ENCODE measurements at regions not wholly inside any gene's neighbourhood (a gene's known extent, or its start where the extent isn't known, plus 50 kb on each side); places are given as distances from the start of the nearest gene placed in this dataset.

DNA sequence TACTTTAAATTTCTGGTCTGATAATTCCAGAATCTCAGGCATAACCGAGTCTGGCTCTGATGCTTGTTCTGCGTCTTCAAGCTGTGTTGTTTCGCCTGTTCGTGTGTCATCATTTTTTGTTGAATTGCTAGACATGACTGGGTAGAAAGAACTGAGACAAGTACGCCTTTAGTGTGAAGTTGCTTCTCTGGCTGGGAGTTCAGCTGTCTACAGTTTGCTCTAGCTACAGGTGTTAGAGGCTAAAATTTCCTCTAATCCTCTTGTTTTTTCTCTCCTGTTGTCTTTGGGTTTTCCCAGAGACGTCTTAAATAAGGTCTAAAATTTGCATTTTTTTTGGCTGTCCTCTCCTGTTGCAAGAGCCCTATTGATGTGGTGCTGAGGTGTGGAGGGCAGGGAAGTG lies 100.3 kb downstream of the FAM50B start:
- 92% methylated on average over 5 of the region's 6 CpGs for WGBS
- H2AK5ac ChIP-seq (ENCODE audit: low read length, severe bottlenecking) = no peak overlapping the region
- no peaks in the 10 kb centered on the region for H3K79me1 ChIP-seq (replicated peaks; ENCODE audit: low read length, poor library complexity, severe bottlenecking)

DNA sequence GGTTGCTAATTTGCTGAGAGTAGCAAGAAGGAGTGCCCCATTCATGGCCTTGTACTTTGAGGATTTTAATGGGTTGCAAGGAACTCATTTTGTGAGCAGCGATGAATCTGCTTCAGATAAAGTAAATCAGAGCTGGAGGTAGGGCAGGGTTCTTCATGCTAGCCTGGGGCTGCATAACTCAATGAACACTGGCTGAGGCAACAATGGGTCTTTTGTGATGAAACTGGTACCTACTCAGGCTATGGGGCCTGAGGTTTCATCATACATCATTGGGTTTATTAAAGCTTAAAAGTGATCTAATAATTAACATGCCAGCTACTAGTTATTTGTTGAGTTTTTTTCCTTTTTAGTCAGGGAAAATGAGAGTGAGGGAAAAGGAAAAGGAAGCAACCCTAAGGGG lies 106.9 kb downstream of the FAM50B start:
- Histone ChIP-seq H3K27ac (ENCODE audit: low read length, poor library complexity, severe bottlenecking) (no peak overlapping the region), H3K9me3 (ENCODE audit: control insufficient read depth, low read length) (no peaks in the 10 kb centered on the region), H3K79me1 (replicated peaks; ENCODE audit: low read length, poor library complexity, severe bottlenecking) (no peaks in the 10 kb centered on the region), H2BK15ac (ENCODE audit: low read depth, poor library complexity, severe bottlenecking) (no peak overlapping the region), H3K36me3 (ENCODE audit: control insufficient read depth in 1 of 2, insufficient read depth in 2 of 2, low read depth in 1 of 2, low read length in 2 of 2) (no peaks in the 10 kb centered on the region), H3K27me3 (ENCODE audit: control insufficient read depth in 1 of 2, insufficient read depth in 1 of 2, low read length in 2 of 2) (no peaks in the 10 kb centered on the region), H3K18ac (ENCODE audit: low read depth in 1 of 2, low read length in 2 of 2) (no peak overlapping the region), H4K8ac (ENCODE audit: low read length) (no peak overlapping the region), H2BK12ac (ENCODE audit: low read length in 2 of 2) (no peak overlapping the region), H2AK5ac (ENCODE audit: low read length, severe bottlenecking) (no peak overlapping the region), H2AFZ (ENCODE audit: low read depth, low read length) (no peak overlapping the region), H3K9ac (ENCODE audit: low read length) (no peak overlapping the region), H3K23ac (ENCODE audit: low read length in 2 of 2) (no peak overlapping the region), H3K4me3 (ENCODE audit: insufficient read depth in 1 of 2, low read depth in 1 of 2, low read length in 2 of 2) (no peak overlapping the region), H4K91ac (ENCODE audit: low read length) (no peak overlapping the region), H3K4me1 (ENCODE audit: control insufficient read depth, insufficient read depth, low read depth, low read length) (peaks cover 8% of the 10 kb centered on the region), H3K14ac (ENCODE audit: low read length in 2 of 2) (no peak overlapping the region), H2BK5ac (ENCODE audit: low read depth, low read length, poor library complexity, severe bottlenecking) (no peak overlapping the region), H3K4me2 (ENCODE audit: low read length, poor library complexity, severe bottlenecking) (no peak overlapping the region), H3K4ac (ENCODE audit: low read depth in 1 of 2, low read length in 2 of 2) (no peak overlapping the region), H2BK120ac (ENCODE audit: low read depth, low read length) (no peak overlapping the region)
- 96% methylated on average over 1 of the region's 1 CpG for WGBS
- no peak for DNase-seq

More for the DNA sequence above, 100.3 kb downstream of the FAM50B start:
- H4K8ac ChIP-seq (ENCODE audit: low read length) = no peak overlapping the region
- no peak overlapping the region for H2BK120ac ChIP-seq (ENCODE audit: low read depth, low read length)
- H3K9me3 ChIP-seq (ENCODE audit: control insufficient read depth, low read length) = no peaks in the 10 kb centered on the region
- no peak overlapping the region for H3K23ac ChIP-seq (ENCODE audit: low read length in 2 of 2)
- no peak overlapping the region for H2AFZ ChIP-seq (ENCODE audit: low read depth, low read length)
- H2BK15ac ChIP-seq (ENCODE audit: low read depth, poor library complexity, severe bottlenecking) = no peak overlapping the region
- H3K9ac ChIP-seq (ENCODE audit: low read length) = no peak overlapping the region
- H3K36me3 ChIP-seq (ENCODE audit: control insufficient read depth in 1 of 2, insufficient read depth in 2 of 2, low read depth in 1 of 2, low read length in 2 of 2) = no peaks in the 10 kb centered on the region
- no peak overlapping the region for H3K18ac ChIP-seq (ENCODE audit: low read depth in 1 of 2, low read length in 2 of 2)
- H3K14ac ChIP-seq (ENCODE audit: low read length in 2 of 2) = no peak overlapping the region
- no peak overlapping the region for H3K27ac ChIP-seq (ENCODE audit: low read length, poor library complexity, severe bottlenecking)
- H2BK5ac ChIP-seq (ENCODE audit: low read depth, low read length, poor library complexity, severe bottlenecking) = no peak overlapping the region
- no peak overlapping the region for H3K4ac ChIP-seq (ENCODE audit: low read depth in 1 of 2, low read length in 2 of 2)
- H3K4me3 ChIP-seq (ENCODE audit: insufficient read depth in 1 of 2, low read depth in 1 of 2, low read length in 2 of 2) = no peak overlapping the region
- H3K4me1 ChIP-seq (ENCODE audit: control insufficient read depth, insufficient read depth, low read depth, low read length) = no peaks in the 10 kb centered on the region
- no peak overlapping the region for H3K4me2 ChIP-seq (ENCODE audit: low read length, poor library complexity, severe bottlenecking)
- no peak for DNase-seq
- H2BK12ac ChIP-seq (ENCODE audit: low read length in 2 of 2) = no peak overlapping the region
- no peak overlapping the region for H4K91ac ChIP-seq (ENCODE audit: low read length)
- H3K27me3 ChIP-seq (ENCODE audit: control insufficient read depth in 1 of 2, insufficient read depth in 1 of 2, low read length in 2 of 2) = peaks cover 0 to 16% of the 10 kb centered on the region in 2 experiments

DNA sequence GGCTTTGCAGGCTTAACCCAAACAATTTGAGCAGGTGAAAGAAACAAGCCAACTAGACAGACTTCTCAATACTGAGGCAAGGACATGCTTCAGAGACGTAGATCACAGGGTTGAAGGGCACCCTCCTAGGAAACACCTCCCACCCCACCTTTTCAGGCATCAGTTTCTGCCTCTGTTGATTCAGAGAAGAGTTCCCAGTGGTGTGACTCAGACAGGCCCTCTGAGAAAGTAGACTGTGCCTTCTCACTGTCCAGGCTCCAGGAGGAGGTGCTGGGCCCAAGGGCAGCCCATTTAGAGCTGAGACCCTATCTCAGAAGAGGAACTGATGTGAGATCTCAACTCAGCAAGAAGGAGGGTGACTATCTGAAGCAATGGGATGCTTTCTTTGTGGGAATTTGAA lies 108.1 kb downstream of the FAM50B start:
- no CpG with 5 or more reads among the region's 1 CpG for WGBS

DNA sequence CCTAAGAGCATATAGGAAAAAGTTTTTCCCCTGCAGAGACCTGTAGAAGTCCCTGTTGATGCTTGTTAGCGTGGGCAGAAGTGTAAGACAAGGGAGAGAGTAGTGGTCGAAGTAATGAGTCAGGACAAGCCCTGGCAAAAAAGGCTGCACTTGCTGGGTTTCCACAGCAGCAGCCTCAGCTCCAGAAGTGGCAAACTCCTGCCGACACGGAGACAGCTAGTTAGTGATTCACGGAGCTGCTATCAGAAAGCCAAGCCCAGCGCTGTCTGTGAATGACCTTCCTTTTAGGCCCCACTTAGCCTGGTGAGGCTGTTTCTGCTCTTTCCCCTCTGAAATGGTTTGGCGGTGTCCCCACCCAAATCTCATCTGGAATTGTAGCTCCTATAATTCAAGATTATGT lies 109.1 kb downstream of the FAM50B start:
- Histone ChIP-seq H3K4me3 (ENCODE audit: insufficient read depth in 1 of 2, low read depth in 1 of 2, low read length in 2 of 2) (no peak overlapping the region), H3K27me3 (ENCODE audit: control insufficient read depth in 1 of 2, insufficient read depth in 1 of 2, low read length in 2 of 2) (no peaks in the 10 kb centered on the region), H3K4me1 (ENCODE audit: control insufficient read depth, insufficient read depth, low read depth, low read length) (peaks cover 8% of the 10 kb centered on the region), H3K4me2 (ENCODE audit: low read length, poor library complexity, severe bottlenecking) (no peak overlapping the region), H3K79me1 (replicated peaks; ENCODE audit: low read length, poor library complexity, severe bottlenecking) (no peaks in the 10 kb centered on the region), H2BK120ac (ENCODE audit: low read depth, low read length) (no peak overlapping the region), H3K18ac (ENCODE audit: low read depth in 1 of 2, low read length in 2 of 2) (no peak overlapping the region), H4K8ac (ENCODE audit: low read length) (no peak overlapping the region), H2BK12ac (ENCODE audit: low read length in 2 of 2) (no peak overlapping the region), H3K36me3 (ENCODE audit: control insufficient read depth in 1 of 2, insufficient read depth in 2 of 2, low read depth in 1 of 2, low read length in 2 of 2) (no peaks in the 10 kb centered on the region), H2AFZ (ENCODE audit: low read depth, low read length) (no peak overlapping the region), H2BK15ac (ENCODE audit: low read depth, poor library complexity, severe bottlenecking) (no peak overlapping the region), H3K23ac (ENCODE audit: low read length in 2 of 2) (no peak overlapping the region), H3K9ac (ENCODE audit: low read length) (no peak overlapping the region), H3K4ac (ENCODE audit: low read depth in 1 of 2, low read length in 2 of 2) (no peak overlapping the region), H4K91ac (ENCODE audit: low read length) (no peak overlapping the region), H3K27ac (ENCODE audit: low read length, poor library complexity, severe bottlenecking) (no peak overlapping the region), H2AK5ac (ENCODE audit: low read length, severe bottlenecking) (no peak overlapping the region), H3K14ac (ENCODE audit: low read length in 2 of 2) (no peak overlapping the region), H3K9me3 (ENCODE audit: control insufficient read depth, low read length) (no peaks in the 10 kb centered on the region), H2BK5ac (ENCODE audit: low read depth, low read length, poor library complexity, severe bottlenecking) (no peak overlapping the region)
- DNase-seq = no peak
- WGBS = 78% methylated on average over 6 of the region's 7 CpGs

More for the DNA sequence above, 108.1 kb downstream of the FAM50B start:
- H3K9me3 ChIP-seq (ENCODE audit: control insufficient read depth, low read length) = no peaks in the 10 kb centered on the region
- no peak overlapping the region for H4K91ac ChIP-seq (ENCODE audit: low read length)
- H2BK12ac ChIP-seq (ENCODE audit: low read length in 2 of 2) = no peak overlapping the region
- H3K4me3 ChIP-seq (ENCODE audit: insufficient read depth in 1 of 2, low read depth in 1 of 2, low read length in 2 of 2) = no peak overlapping the region
- no peak overlapping the region for H2BK5ac ChIP-seq (ENCODE audit: low read depth, low read length, poor library complexity, severe bottlenecking)
- no peak overlapping the region for H4K8ac ChIP-seq (ENCODE audit: low read length)
- H3K4me2 ChIP-seq (ENCODE audit: low read length, poor library complexity, severe bottlenecking) = no peak overlapping the region
- no peak overlapping the region for H2BK15ac ChIP-seq (ENCODE audit: low read depth, poor library complexity, severe bottlenecking)
- H3K9ac ChIP-seq (ENCODE audit: low read length) = no peak overlapping the region
- no peak overlapping the region for H2BK120ac ChIP-seq (ENCODE audit: low read depth, low read length)
- no peaks in the 10 kb centered on the region for H3K79me1 ChIP-seq (replicated peaks; ENCODE audit: low read length, poor library complexity, severe bottlenecking)
- no peak overlapping the region for H3K4ac ChIP-seq (ENCODE audit: low read depth in 1 of 2, low read length in 2 of 2)
- H3K27ac ChIP-seq (ENCODE audit: low read length, poor library complexity, severe bottlenecking) = no peak overlapping the region
- H3K14ac ChIP-seq (ENCODE audit: low read length in 2 of 2) = no peak overlapping the region
- H3K4me1 ChIP-seq (ENCODE audit: control insufficient read depth, insufficient read depth, low read depth, low read length) = peaks cover 8% of the 10 kb centered on the region
- no peaks in the 10 kb centered on the region for H3K27me3 ChIP-seq (ENCODE audit: control insufficient read depth in 1 of 2, insufficient read depth in 1 of 2, low read length in 2 of 2)
- no peak overlapping the region for H3K18ac ChIP-seq (ENCODE audit: low read depth in 1 of 2, low read length in 2 of 2)
- DNase-seq = no peak
- H2AFZ ChIP-seq (ENCODE audit: low read depth, low read length) = no peak overlapping the region
- H3K36me3 ChIP-seq (ENCODE audit: control insufficient read depth in 1 of 2, insufficient read depth in 2 of 2, low read depth in 1 of 2, low read length in 2 of 2) = no peaks in the 10 kb centered on the region
- H3K23ac ChIP-seq (ENCODE audit: low read length in 2 of 2) = no peak overlapping the region
- H2AK5ac ChIP-seq (ENCODE audit: low read length, severe bottlenecking) = no peak overlapping the region

Measured in mesenchymal stem cell (in vitro differentiated cells and primary cell).